Activated CD8-positive, alpha-beta memory T cell treated with anti-CD3 and anti-CD28 coated beads, Interleukin-2, amount 50 U/mL, for 1 hour (primary cell): ENCODE measurements at regions not wholly inside any gene's neighbourhood (a gene's known extent, or its start where the extent isn't known, plus 50 kb on each side); places are given as distances from the start of the nearest gene placed in this dataset.

Experiments
- DNase-seq: peaks from one replicate; pipeline ENCODE4 v3.0.0-alpha.2; 2020; ENCODE audit errors: extremely low read depth

DNA sequence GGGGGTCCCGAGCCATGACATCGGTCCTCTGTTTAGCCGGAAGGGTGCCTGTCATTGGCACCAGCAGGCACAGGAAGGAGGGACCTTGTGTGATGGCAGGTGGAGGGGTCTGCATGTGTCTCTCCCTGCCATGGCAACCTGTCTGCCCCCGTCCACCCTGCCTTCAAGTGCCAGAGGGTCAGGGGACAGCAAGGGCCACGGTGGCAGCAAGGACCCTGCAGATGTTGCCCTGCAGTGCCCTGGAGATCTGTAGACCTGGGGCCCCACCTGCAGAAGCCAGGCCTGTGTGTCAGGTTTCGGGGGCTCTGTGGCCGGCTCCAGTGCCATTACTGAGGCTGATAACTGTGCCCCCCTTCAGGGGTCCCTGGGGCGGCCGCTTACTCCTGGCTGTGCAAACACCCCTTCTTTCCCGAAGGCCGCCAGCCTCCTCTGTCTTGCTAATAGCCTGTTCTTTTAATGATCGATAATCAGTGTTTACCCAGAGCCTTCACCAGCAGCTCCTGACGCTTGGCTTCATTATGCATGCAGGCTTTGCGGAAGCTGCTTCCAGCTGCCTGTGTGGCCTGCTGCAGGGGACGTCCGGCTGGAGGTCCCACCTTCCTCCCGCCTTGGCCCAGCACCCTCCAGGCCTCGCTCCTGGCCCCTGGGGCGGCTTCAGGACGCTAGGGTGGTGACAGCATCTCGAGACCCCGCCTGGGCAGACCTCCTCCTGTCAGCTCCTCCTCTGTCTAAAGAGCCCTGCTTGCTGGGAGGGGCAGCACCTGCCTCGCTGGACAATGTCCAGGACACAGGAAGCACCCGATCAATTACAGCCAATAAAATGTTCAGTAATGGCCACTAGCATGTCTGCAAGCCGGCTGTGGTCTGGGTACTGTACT is 153.0 kb downstream of the KIF26A start:
- DNase-seq, result no peak

DNA sequence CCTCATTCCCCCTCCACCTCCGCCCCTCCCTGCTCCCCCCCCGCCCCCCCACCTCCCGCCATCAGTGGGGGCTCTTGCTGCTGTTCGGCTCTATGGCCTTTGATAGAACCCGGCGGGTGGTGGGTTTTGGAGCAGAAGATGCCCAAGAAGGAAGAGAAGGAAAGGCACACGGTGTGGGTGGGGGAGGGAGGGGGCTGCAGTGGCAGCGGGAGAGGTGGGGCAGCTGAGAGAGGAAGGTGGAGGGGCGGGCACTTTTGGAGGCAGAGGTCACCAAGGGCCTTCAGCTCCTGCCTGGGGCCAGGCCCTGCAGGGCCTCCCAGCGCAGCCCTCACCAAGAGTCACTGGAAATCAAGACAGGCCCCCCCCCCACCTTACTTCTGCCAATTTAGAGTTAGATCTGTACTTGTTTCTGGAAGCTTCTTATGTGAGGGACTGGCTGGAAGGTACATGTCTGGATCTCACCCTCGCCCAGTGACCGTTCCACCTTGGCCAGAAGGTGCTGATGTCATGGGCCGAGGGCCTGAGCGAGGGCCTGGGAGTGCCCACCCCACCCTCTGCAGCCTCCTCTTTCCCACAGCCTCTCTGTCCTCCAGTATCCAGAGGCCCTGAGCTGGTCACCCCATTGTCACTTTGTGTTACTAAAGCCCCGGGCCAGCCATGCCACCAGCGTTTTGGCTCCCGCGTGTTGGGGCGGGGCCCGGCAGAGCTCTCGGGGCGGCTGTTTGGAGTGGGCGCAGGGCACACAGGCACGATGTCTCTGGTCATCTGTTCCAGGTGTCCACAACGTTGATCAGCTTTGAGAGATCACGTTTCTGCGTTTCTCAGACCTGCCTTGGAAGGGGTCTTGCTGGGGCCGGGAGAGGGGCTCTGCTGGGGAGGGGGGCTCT is 153.9 kb downstream of the KIF26A start:
- no peak for DNase-seq

DNA sequence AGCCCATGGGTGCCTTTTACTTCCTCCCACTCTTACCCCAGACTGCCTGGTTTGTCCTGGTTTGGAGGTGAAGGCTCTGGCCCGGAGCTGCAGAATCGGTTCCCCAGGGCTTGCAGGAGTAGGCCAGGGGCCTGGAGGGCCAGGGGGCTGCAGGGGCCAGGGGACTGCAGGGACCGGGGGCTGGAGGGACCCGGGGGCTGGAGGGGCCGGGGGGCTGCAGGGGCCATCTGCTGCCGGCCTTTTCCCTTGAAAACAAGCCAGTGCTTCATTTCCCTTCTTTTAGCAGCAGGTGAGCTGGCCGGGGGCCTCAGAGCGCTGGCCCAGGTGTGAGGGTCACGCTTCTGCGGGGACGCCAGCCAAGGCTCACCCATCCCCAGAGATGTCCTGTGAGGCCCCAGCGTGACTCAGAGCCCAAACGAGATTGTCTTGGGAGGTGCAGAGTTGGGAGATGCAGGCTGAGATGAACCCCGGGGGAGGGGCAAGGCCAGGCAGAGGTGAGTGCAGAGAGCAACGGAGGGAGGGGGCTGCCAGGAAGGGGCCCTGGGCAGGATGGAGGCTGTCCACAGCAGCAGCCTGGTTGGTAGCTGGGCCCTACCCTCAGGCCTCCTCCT is 154.9 kb downstream of the KIF26A start:
- DNase-seq, result no peak

DNA sequence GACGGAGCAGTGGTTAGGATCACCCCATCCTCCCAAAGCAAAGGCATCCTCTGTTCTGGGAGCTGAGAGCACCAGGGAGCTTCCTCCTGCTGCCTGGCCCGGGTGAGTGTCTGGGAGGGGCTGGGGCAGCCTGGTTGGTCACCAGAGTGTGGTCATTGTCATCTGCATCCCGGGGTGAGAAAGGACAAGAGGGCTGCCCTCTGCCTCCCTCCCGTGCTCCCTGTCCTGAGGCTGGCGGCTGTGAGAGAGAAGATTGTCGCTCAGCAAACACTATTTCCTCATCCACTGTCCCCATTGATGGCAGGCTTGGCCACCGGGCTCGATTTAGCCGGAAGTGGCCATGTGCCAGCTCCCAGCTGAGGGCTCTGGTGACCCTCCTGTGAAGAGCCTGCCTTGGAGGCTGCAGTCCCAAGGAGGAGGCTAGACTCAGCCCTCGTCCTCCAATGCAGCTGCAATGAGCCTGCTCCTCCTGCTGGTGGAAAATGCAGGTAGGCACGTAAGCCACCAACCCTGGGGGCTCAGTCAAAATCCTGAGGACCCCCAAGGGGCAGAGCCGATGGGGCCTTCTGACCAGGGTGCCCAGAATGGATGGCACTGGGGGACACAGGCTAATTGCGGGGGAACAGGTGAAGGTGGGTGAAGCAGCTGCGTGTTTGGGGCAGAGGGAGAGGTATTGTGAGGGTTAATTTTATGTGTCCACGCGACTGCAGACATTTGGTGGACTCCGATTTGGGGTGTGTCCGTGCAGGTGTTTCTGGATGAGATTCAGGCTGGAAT is 155.7 kb downstream of the KIF26A start:
- no peak for DNase-seq

DNA sequence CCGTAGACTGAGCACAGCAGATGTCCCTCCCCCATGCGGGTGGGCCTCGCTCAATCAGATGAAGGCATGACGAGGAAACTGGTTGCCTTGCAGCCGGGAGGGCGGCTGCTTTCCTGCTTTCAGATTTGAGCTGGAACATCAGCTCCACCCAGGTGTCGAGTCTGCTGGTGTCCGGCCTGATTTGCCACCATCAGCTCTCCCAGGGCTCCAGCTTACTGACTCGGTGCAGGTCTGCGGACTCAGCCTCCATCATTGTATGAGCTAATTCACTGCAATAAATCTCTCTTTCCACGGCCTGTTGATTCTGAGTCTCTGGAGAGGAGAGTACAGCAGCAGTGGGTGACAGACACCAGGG is 156.2 kb downstream of the KIF26A start:
- no peak for DNase-seq

DNA sequence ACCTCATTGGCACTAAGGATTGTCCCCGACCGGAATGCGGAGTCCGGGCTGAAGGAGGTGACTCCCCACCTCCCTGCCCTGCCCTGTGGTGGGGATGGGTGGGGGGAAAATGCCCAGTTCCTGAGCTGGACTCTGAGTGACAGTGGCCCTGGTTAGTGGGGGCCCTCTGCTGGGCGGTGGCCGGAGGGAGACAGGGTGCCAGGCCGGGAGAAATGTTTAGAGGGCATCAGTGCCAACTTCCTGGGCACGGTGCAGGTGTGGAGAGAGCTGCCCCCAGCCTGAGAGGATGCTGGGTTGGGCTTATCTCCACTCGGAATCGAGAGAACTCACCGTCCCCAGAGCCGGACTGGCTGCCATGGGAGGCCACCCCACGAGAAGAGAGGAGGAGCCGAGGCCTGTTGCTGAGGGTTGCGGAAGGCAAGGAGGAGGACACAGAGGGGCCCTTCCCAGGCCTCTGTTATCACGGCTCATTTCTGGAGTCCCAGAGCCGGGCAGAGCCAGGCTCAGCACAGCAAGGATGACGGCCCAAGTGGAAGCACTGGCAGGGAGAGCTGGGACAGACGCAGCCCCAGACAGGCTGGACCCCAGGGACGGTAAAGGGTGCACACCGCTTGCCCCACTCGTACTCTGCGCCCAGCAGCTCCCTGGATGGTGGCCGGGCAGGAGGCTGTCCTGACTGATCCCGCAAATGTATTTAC is 156.7 kb downstream of the KIF26A start:
- no peak for DNase-seq

DNA sequence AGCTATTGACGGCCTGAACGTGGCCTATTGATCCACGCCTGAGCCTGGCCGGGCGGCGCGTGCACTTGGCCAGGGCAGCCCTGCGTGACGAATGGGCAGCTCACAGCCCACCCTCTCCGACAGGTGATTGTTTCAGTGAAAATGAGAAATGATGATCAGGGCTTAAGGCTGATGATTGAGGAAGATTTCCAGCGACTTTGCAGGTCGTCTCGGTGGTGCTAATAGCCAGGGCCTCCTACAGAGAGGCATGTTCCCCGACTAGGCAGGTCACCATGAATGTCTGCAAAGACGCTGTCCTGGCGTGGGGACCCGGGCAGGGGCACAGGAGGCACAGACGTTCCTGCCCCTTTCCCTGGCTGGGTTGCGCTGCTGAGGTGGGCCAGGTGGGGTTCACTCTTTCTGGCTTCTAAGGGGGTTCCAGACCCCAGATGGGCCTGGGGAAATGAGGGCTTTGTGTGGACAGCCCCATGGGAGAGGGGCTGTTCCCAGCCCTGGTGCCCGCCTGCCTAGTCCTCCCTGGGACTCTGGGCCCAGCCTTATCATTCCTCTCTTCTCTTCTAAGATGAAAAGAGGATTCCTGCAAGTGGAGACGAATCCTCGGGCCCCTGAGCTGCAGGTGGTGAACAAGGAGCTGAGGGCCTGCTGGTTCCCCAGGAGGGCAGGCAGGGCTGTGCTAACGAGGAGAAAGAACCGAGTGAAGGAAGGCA is 157.4 kb downstream of the KIF26A start:
- DNase-seq, result no peak

DNA sequence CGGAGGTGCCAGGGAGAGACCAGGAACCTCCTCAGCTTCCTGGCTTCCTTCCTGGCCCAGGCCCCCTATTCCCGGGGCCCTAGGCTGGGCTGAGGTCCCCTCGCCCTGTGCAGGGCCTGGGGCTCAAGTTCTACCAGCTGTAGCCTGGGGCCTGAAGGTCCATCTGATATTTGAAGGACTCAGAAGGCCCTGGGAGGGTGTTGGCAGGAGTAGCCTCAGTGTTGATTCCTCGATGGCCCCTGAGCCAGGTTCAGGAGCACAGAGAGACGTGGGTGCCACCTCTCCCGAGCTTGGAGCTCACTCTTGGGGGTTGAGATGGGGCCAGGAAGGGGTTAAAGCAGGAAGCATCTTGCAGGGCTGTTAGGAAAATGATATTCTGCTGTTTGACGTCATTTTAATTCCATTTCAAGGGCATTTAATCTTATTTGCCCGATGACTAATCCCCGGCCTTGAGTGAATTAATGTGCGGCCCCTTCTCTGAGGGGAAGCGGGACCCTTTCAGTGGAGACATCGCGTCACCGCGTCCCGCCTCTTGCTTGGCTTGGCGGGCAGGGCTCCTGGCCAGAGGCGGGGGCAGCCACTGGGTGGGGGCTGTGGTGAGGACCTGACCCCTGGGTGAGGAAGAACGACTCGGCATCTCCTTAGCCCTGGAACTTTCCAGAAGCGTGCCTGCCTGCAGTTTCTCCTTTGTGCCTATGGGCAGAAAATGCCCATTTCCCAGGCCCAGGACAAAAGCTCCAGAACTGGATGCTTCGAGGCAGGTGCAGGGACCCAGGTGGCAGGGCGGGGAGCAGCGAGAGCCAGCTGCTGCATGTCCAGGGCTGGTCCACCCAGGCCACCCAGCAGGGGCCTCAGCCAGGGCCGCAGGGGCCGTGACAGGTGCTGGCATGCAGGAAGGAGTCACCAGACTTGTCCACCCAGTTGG is 158.3 kb downstream of the KIF26A start:
- DNase-seq, result no peak

DNA sequence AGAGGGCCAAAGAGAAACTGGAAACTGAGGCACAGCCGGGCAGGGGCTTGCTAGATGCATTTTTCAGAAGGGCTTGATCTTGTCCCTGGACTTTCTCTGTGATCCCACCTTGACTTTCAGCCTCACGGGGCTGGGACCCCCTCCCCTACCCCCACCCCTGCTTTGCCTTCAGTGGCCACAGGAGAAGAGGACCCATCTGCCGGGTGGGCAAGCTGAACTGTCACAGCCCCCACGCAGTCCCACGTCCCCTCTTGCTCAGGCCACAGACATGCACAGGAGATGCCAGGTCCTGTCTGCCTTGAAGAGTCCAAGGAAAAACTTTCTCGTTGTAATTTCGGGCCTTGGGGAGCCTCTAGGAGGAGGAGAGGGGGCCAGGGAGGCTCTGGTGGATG is 158.9 kb downstream of the KIF26A start:
- DNase-seq, result no peak

DNA sequence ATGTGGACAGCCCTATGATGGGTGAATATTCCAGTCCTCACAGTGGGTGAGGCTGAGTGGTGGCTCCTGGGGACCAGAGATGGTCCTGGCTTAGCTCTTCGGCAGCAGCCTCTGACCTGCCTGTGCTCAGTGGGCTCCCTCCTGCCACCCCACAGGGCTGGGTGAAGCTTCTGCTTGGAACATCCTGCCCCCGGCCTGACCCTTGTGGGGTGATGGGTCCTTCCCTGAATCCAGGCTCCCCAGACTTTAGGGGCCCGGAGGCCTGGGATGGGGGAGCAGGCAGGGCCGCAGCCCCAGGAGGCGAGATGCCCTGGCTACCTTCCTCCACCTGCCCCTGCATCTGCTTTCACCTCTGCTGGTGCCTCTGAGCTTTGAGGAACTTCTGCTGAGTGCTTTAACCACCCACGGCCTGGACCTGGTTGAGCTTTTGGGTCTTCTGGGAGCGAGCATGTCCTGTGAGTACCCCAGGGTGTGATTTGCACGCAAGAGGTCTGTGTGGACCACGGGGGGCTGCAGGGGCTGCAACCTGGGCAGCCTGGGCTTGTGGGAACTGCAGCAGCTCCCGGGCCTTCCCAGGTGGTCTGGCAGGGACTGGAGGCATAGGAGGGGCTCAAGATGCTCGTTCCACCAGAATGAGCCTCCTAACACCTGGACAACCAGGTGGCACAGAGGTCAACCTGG is 159.5 kb downstream of the KIF26A start:
- no peak for DNase-seq

DNA sequence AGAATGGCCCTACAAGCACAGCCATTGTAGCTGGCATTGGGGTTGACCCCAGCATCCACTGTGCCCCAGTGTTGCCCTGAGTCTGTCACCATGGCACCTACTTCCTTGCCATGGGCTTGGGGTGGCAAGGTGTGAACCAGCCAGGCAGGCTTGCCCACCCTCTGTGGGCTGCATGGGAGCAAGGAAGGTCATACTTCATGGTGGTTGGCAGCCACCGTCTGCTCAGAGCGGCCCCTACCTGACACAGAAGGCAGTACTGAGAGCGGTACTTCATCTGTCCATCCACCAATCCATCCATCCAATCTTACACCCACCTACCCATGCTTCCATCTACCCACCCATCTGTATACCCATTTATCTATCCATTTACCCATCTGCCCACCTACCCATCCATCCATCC is 160.1 kb downstream of the KIF26A start:
- no peak for DNase-seq

DNA sequence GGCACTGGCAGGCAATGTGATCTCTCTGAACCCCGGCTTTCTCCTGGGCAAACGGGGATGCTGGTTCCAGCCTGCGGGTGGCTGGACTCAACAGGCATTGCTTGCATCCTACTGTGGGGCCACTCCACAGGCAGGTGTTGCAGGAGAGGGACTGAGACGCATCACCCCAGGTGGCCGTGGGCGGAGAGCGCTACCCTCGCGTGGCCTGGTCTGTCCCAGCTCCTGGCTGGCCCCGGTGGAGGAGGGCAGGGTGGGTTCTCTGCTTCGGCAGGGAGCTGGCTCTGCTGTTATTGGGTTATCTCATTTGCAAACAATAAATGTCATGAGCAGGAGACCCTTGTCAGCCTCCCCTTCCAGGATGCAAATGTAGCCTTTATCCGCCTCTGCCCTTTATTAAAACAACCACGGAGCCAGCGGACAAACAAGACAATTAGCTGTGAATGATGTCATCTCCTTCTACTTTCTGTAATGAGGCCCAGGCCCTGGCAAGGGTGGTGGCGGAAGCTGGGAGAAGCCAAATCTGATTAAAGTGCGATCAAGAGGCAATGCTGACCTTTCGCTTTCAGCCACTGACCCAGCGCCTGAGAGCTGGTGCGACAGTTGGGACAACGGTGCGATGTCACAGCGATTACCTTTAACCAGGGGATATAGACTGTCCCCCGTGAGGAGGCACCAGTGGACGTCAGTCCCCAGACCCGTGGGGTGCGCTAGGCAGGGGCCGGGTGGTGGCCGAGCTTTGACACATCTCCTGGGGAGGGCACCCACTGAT is 161.8 kb downstream of the KIF26A start:
- no peak for DNase-seq

DNA sequence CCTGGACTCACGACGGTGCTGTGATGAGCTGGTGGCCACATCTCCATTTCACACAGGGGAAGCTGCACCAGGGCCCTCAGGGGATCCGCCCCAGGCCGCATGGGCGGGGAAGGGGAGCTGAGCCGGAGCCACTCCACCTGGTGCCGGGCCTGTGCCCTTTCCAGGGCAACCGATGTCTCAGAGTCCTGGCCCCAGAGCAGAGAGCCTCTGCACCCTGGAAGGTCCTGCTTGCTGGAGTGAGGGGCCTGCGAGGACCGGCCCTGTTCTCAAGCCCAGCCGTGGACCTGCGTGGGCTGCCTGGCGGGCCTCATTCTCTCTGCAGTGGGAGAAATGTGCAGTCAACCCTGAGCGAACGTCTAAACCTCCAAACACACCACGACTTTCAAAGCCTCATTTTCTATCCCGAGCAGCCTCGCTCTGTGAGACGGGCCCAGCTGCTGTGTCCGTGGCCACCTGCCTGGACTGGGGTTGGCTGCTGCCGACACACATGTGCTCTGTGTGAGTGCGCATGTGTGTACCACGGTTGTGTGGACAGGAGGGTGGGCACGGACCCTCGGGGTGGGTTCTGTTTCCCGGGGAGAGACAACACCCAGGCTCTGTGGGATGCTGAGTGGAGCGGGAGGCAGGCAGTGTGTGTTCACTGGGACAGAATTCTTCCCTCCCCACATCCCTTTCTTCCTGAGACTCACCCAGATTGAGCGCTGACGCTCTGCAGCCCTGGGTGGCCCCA is 163.5 kb downstream of the KIF26A start:
- no peak for DNase-seq

DNA sequence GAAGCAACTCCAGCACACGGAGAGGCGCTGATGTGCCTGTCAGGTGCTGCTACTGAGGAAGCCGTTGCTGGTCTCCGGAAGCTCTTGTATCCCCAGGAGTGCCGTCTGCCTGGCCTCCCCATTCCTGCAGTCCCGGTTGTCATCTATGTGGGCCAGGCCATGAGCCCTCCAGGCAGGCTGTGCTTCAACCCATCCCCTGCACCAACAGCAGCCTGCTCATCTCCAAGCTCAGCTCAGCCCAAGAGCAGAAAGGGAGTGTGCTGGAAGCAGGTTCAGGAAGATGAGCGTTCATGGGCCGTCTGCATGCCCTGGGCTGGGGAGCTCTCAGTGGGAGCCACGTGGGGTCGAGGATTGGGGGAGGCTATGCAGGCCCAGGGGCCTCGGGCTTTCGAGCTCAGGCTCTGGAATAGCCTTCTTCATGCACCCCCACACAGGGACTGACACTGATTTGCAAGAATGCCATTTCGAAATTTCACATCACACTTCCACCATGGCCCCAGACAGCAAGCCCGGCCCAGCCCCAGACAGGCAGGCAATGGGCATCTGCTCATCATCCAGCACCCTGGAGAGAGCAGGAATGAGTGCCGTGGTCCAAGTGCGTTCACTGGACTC is 164.5 kb downstream of the KIF26A start:
- DNase-seq, result no peak

DNA sequence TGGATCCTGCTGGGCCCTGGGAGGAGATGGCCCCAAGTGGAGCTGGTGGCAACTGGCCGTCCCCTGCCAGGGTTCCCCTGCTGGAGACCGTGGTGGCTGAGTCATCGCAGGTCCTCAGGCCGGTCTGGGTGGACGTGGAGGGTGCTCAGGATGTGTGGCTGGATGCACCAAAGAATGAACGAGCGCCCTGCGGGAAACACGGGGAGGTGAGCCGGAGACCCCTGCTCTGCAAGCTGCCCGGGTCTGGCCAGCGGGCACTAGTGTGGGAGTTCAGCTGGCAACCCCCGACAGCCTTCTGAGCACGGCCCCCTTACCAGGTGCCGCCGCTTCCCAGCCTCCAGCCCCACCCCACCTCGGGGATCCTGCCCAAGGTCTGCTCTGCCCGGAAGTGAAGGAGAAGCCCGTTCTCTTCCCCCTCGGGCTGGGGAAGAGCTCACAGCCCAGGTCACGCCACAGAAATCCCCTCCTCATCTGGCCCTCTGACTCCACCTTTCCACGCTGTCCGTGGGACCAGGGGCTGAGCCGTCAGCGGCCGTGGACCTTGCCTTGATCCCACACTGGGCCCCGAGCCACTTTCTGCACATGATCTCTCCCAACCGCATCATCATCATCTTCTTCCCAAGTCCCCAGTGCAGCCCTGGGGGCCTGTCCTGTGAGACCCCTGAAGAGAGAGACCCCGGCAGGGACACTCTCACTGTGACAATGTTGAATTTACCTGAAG is 165.5 kb downstream of the KIF26A start:
- no peak for DNase-seq
